CD4-positive, alpha-beta T cell (primary cell): ENCODE measurements at regions not wholly inside any gene's neighbourhood (a gene's known extent, or its start where the extent isn't known, plus 50 kb on each side); places are given as distances from the start of the nearest gene placed in this dataset.

Source experiments
- ATAC-seq: fragments of 200-7000 bp; cut with Tn5 transposase; one replicate; pipeline ENCODE4 v1.10.0; 2022; ENCODE audit warnings: mild to moderate bottlenecking; ENCODE audit not compliant: poor library complexity
- CTCF ChIA-PET: fragments of 350-600 bp; sonication (Branson Sonifier 250); formaldehyde crosslinking; loops from one replicate; lab custom pipeline; 2021; ENCODE audit warnings: antibody characterized with exemption, inconsistent platforms; lab: Charles Lee
- POLR2A ChIA-PET: fragments of 350-600 bp; sonication (Branson Sonifier 250); formaldehyde crosslinking; loops from one replicate; lab custom pipeline; 2021; ENCODE audit warnings: antibody characterized with exemption, inconsistent platforms; lab: Charles Lee
- DNase-seq, 14 experiments: peaks; one replicate each; pipeline ENCODE4 v3.0.0-alpha.2; 2013 to 2020; ENCODE audit warnings: mixed read lengths in 2 of 14
- H3K27ac ChIP-seq, 2 donors: one replicate each; pipeline versions ENCODE4 v1.5.1 to v1.7.0; 2013; ENCODE audit warnings: low read length in 2 of 2, low read depth in 1 of 2, mild to moderate bottlenecking in 1 of 2
- H3K27me3 ChIP-seq, 2 experiments: 1 replicate in 1 of 2; 2 replicates in 1 of 2; pipeline versions ENCODE4 v1.6.1 to v1.7.0; 2013; ENCODE audit warnings: low read length in 2 of 2, control low read depth in 1 of 2, mild to moderate bottlenecking in 1 of 2, moderate library complexity in 1 of 2; ENCODE audit not compliant: insufficient read depth in 2 of 2, control insufficient read depth in 1 of 2
- H3K36me3 ChIP-seq: one replicate; pipeline ENCODE4 v1.6.1; 2013; ENCODE audit warnings: low read length, control low read depth; ENCODE audit not compliant: insufficient read depth
- H3K4me1 ChIP-seq: one replicate; pipeline ENCODE4 v1.6.1; 2013; ENCODE audit warnings: low read length, control low read depth; ENCODE audit not compliant: insufficient read depth
- H3K4me3 ChIP-seq: one replicate; pipeline ENCODE4 v1.5.1; 2013; ENCODE audit warnings: mild to moderate bottlenecking, low read length, moderate library complexity
- H3K9me3 ChIP-seq, 2 experiments: 1 replicate in 1 of 2; 2 replicates in 1 of 2; pipeline versions ENCODE4 v1.6.1 to v1.7.0; 2013; ENCODE audit warnings: low read length in 2 of 2, mild to moderate bottlenecking in 2 of 2, control low read depth in 1 of 2, moderate library complexity in 1 of 2; ENCODE audit not compliant: control insufficient read depth in 1 of 2, insufficient read depth in 1 of 2
- H3K27ac Mint-ChIP-seq: one replicate; pipeline ENCODE4 v1.8.0; 2020; ENCODE audit warnings: mixed read lengths
- H3K27me3 Mint-ChIP-seq: one replicate; pipeline ENCODE4 v1.8.0; 2021; ENCODE audit warnings: mixed read lengths
- H3K36me3 Mint-ChIP-seq: one replicate; pipeline ENCODE4 v1.8.0; 2021; ENCODE audit warnings: low read depth, mixed read lengths
- H3K4me1 Mint-ChIP-seq: one replicate; pipeline ENCODE4 v1.8.0; 2021; ENCODE audit warnings: low read depth, mixed read lengths
- H3K4me3 Mint-ChIP-seq: one replicate; pipeline ENCODE4 v1.8.0; 2020; ENCODE audit warnings: mild to moderate bottlenecking, mixed read lengths
- H3K9me3 Mint-ChIP-seq: one replicate; pipeline ENCODE4 v1.8.0; 2020; ENCODE audit warnings: mixed read lengths
- CTCF ChIP-seq: fragments of 200-600 bp; IDR thresholded peaks from one replicate; pipeline ENCODE4 v1.8.0; 2022; ENCODE audit warnings: antibody characterized with exemption, mild to moderate bottlenecking
- intact Hi-C, 2 experiments: fragments of 100-400 bp; cut with DNase I in 1 of 2; cut with micrococcal nuclease in 1 of 2; formaldehyde crosslinking; loops; one replicate each; pipeline versions ENCODE4 v1.15.1 to v1.9.0; 2023 to 2025; cut with DNase I, micrococcal nuclease

- intact Hi-C loops: loop anchor here in 1 of 2 experiments (5.0 kb wide), 1 partner anchor 96 kb away; no protein-coding TSS in a partner anchor
- Histone ChIP-seq H3K27ac (no peak overlapping the region), H3K27me3 (no peaks in the 10 kb centered on the region), H3K9me3 (no peaks in the 10 kb centered on the region), H3K4me3 (no peak overlapping the region), H3K4me1 (peaks cover 10% of the 10 kb centered on the region), H3K36me3 (no peaks in the 10 kb centered on the region)
- ATAC-seq (no peak), DNase-seq (no peak)
- Mint-ChIP-seq H3K4me3 (no peak overlapping the region), H3K27me3 (no peaks in the 10 kb centered on the region), H3K36me3 (no peaks in the 10 kb centered on the region), H3K27ac (no peak overlapping the region), H3K4me1 (peaks cover 19% of the 10 kb centered on the region), H3K9me3 (no peaks in the 10 kb centered on the region)
- ChIA-PET POLR2A (no interaction called here), CTCF (no interaction called here)
- no peak for TF ChIP-seq CTCF
Observed at GRCh38 chr5:54678737-54679136, 161.2 kb downstream of the SNX18 start.

GRCh38 chr5:54676481-54677340 lies 159.2 kb downstream of the SNX18 start:
- intact Hi-C loops: loop anchor here in 1 of 2 experiments (5.0 kb wide), 1 partner anchor 94 kb away; no protein-coding TSS in a partner anchor
- Mint-ChIP-seq H3K9me3 (no peaks in the 10 kb centered on the region), H3K4me1 (peaks cover 37% of the 10 kb centered on the region), H3K4me3 (no peak overlapping the region), H3K27ac (peak overlapping the region; percentile 10), H3K36me3 (no peaks in the 10 kb centered on the region), H3K27me3 (no peaks in the 10 kb centered on the region)
- Histone ChIP-seq H3K4me3 (no peak overlapping the region), H3K9me3 (no peaks in the 10 kb centered on the region), H3K4me1 (peaks cover 21% of the 10 kb centered on the region), H3K27me3 (no peaks in the 10 kb centered on the region), H3K36me3 (no peaks in the 10 kb centered on the region), H3K27ac (no peak overlapping the region)
- CTCF ChIA-PET: no interaction called here
- TF ChIP-seq CTCF: no peak
- POLR2A ChIA-PET: no interaction called here
- DNase-seq: peak in 2 of 14 experiments; percentile 22 to 36
- ATAC-seq: no peak

GRCh38 chr5:54673523-54674225 lies 156.1 kb downstream of the SNX18 start:
- Histone ChIP-seq H3K9me3 (no peaks in the 10 kb centered on the region), H3K27me3 (no peaks in the 10 kb centered on the region), H3K27ac (no peak overlapping the region), H3K4me3 (no peak overlapping the region), H3K4me1 (peaks cover 31% of the 10 kb centered on the region), H3K36me3 (no peaks in the 10 kb centered on the region)
- H3K27ac Mint-ChIP-seq: peak overlapping the region; percentile 70
- peak overlapping the region; percentile 2 for H3K4me3 Mint-ChIP-seq
- H3K27me3 Mint-ChIP-seq: no peaks in the 10 kb centered on the region
- no peak for TF ChIP-seq CTCF
- ChIA-PET POLR2A (interaction anchor here (0.6 to 2.0 kb wide), 6 partner anchors 17 to 171 kb away, joined by 3 to 15 read pairs (median 4); partner anchors contain the start of gene SNX18), CTCF (interaction anchor here (1.0 to 1.3 kb wide), 2 partner anchors 13 to 15 kb away, joined by 3 to 4 read pairs; no protein-coding TSS in a partner anchor)
- H3K9me3 Mint-ChIP-seq: no peaks in the 10 kb centered on the region
- ATAC-seq (peak; percentile 90), DNase-seq (peak in 12 of 14 experiments; percentile 5 to 81 (median 40))
- peaks cover 57% of the 10 kb centered on the region for H3K4me1 Mint-ChIP-seq
- intact Hi-C loops: no loop called here
- H3K36me3 Mint-ChIP-seq: no peaks in the 10 kb centered on the region
